Activated T-cell treated with anti-CD3 and anti-CD28 coated beads for 4 hours (primary cell): ENCODE measurements at regions not wholly inside any gene's neighbourhood (a gene's known extent, or its start where the extent isn't known, plus 50 kb on each side); places are given as distances from the start of the nearest gene placed in this dataset.
"Not testable (repeated sequence)": the region's sequence is repeated elsewhere in the genome, so short reads cannot be mapped to it uniquely, and the experiment has no call there.

Source experiments
- DNase-seq: peaks from one replicate; pipeline ENCODE4 v3.0.0-alpha.2; 2020

DNA sequence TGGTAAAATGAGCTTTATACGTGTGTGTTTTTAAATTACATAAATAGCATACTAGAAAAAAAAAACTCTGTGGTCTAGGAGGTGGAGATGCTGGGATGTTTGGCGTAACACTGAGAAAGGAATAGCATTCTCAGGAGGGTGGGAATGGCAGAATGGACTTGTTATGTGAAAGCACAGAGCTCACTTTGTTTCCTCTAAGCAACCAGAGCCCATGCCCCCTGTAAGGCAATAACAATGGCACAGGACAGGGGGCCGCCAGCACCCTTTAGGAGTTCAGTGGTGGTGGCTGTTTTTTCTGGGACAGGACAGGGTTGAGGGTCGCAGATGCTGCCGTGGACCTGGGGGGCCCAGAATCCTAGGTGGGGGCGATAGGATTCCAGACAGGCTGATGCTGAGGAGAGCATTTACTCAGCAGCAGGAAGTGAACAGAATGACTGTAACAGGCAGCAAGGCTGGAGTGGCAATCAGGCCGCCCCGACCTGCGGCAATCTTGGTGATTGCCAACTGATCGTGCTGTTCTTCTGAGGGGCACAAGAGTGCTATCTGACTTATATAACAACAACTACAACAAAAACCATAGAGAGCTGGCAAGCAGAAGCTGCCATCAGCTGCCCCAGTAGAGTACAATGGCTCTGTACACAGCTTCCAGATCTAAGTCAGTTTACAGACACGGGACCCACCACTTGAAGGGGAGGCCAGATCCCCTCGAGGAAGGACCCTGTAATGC is 160.4 kb downstream of the UACA start:
- no peak for DNase-seq

DNA sequence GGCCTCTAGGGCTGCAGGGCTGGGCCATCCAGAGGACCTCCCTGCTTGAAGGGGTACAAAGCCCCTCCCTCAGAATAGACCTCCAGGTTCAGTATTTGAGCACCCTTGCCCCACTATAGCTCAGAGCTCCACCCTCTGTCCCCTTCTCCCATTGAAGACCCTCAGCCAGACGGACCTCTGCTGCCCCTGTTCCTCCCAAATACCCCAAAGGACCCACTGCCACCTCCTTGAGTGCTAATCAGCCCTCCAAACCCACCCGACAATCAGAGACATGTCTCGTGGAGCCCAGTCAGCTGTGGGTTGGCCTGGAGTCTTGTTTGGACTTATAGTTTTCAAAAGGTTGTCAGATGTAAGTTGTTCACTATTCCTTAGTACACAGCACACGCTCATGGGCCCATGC is 161.1 kb downstream of the UACA start:
- no peak for DNase-seq

DNA sequence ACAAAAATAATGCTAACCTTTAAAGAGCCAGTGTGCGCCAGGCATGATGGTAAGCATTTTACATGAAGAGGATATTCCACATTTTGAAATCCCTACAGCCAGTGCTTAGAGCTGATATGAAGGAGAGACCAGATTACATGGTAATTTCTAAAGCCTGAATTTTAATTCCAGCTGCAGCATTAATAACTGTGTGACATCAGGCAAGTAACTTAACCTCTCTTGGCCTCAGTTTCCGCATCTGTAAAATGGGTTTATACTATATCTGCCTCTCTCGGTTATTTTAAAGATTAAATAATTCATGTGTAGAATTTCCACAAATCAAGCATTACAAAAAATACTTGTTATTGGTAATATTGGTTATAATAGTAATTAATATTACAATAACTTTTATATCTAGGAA is 165.4 kb downstream of the UACA start:
- no peak for DNase-seq

DNA sequence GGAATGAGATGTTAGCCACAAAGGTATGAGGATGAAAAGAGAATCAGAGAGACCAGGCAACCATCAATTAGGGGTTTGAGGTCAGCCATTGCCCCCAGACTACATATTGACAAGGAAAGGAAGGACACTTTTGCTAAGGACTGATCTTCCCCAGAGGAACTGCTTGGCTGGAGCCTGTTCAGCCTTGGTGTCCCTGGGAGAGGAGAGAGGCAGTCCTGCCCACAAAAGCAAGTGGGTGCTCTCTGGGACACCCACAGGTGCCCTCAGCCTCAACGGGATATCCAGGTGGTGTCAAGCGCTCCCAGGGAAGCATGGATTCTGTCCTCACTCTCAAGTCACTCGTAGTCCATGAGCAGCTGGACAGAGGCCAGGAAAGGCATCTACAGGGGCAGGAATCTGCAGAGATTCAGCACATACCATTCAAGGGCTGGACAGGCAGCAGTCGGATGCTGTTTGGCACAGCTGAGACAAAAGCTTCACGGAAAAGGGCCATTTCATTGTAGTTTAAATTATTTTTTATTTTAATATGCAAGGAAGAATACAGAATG is 166.2 kb downstream of the UACA start:
- DNase-seq: no peak

DNA sequence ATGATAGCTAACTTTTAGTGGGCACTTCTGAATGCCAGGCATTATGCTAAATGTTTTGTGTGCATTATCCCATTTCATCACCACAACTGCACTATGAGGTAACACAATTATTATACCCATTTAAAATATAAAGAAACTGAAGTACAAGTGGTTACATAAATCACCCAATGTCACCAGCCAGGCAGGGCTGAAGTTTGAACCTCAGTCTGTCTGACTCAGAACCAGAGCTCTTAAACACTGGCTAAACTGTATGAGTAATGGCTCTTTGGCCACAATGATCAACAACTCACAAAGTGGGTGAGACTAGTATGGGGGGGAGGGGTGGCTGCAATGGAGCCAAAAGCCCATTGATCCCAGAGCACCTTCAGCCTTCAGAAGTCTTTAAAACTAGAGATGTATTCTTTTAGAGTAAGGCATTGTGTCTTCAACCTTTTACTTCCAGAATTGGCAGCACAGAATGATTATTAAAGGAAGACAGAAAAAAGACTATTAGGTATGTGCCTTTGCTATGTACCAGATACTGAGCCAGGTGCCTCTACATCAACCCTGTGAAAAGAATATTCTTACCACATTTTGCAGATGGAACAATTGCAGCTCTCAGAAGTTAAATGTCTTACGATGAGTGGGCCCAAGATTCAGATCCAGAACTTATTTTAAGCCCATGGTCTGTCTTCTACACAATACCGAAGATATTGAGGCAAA is 166.9 kb downstream of the UACA start:
- no peak for DNase-seq

DNA sequence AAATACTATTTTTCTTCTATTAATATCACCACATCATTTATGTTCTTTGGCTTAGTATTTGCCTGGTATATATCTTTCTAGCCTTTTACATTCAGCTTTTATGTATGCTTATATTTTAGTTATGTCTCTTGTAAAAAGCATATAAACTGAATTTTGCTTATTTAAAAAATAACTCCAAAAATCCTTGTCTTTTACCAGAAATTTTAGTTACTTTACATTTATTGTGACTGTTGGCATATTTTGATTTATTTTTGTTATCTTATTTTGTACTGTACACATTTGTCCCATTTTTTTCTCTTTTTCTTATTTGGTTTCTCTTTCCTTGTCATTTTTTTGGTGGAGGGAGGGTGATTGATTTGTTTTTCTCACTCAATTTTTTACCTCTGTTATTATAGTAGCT is 169.6 kb downstream of the UACA start:
- DNase-seq: no peak

DNA sequence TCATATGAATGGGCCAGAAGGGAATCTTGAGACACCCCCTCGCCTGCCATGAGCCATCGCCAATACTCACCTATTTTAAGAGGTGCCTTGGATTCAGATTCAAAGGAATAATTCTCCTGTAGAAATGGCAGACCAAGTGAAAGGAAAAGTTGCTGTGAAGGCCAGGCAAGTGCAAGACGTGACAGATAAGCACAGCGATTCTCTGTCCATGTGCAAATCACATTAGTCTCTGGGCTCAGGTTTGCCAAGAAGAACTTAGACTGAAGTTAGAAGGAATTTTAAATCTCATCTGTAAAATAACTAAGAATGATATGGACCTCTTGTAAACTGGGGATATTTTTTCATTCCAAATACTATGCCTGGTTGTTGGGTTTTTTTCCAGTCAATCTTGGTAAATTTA is 173.6 kb downstream of the UACA start:
- no peak for DNase-seq

DNA sequence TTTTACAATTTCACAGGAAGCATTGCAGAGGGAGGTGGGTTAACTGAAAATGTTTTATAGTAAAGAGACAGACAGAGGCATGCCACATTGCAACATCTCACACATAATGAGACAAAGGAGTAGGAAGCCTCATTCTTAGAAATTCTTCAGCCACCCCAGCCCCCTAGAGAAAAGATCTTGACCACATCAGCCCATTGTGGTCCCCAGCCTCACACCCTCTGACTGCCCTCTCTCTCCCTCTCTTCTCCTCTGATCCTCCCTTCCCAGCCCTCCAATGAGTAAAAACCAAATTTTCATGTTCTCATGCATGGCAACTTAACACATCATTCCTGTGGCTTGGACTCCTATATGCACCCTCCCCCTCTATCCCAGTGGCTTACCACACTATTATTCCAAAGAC is 174.1 kb downstream of the UACA start:
- DNase-seq: no peak

DNA sequence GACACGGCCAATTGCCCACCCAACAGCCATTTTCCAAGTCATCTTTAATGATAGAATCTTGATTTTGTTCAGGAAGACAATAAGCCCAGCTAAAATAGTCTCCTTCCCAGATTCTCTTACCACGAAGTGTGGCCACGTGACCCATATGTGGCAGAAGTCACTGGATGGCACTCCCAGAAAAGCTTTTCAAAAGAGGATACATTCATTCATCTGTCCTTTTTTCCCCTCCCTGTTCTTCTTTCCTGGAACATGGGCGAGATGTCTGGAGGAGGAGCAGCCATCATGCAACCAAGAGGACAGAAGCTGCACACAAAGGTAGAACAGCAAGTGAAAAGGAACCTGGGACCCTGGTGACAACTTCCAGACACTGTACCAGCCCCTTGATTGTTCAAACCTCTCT is 174.7 kb downstream of the UACA start:
- no peak for DNase-seq

DNA sequence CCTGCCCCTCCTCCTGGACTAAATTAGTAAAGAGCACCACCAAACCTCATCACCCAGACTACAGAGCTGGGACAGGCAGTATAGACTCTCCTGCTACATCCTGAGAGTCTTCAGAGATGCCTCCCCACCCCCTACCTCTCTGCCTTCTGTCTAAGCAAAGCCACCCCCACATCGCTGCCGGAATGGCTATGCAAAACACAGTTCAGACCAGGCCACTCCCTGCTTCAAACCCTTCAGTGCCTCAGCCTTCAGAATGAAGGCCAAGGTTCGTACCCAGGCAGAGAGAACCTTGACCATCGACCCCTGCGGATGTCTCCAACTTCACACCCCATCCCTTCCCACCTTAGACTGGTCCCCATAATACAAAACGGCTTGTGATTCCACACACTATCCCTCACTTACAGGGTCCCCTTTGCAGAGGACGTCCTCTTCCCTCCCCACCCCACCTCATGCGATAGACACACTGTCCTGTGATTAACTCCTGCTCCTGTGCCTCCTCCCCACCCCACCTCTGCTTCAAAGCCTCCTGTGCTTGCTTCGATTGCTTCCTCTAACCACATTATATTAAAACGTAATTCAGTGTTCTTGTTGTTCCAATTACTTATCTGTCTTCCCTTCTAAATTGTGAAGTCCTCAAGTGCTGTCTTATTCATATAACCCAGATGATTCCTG is 175.3 kb downstream of the UACA start:
- no peak for DNase-seq

DNA sequence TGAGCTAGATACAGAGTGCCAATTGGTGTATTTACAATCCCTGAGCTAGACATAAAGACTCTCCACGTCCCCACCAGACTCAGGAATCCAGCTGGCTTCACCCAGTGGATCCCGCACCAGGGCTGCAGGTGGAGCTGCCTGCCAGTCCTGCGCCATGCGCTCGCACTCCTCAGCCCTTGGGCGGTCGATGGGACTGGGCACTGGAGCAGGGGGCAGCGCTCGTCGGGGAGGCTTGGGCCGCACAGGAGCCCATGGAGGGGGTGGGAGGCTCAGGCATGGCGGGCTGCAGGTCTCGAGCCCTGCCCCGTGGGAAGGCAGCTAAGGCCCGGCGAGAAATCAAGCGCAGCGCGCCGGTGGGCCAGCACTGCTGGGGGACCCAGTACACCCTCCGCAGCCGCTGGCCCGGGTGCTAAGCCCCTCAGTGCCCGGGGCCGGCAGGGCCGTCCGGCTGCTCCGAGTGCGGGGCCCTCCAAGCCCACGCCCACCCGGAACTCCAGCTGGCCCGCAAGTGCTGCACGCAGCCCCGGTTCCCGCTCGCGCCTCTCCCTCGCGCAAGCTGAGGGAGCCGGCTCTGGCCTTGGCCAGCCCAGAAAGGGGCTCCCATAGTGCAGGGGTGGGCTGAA is 176.2 kb downstream of the UACA start:
- DNase-seq: not testable (repeated sequence)

DNA sequence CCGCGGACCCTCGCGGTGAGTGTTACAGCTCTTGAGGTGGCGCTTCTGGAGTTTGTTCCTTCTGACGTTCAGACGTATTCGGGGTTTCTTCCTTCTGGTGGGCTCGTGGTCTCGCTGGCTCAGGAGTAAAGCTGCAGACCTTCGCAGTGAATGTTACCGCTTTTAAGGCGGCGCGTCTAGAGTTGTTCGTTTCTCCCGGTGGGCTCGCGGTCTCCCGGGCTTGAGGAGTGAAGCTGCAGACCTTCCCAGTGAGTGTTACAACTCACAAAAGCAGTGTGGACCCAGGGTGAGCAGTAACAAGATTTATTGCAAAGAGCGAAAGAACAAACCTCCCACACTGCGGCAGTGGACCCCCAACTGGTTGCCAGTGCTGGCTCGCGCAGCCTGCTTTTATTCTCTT is 177.1 kb downstream of the UACA start:
- DNase-seq: no peak

DNA sequence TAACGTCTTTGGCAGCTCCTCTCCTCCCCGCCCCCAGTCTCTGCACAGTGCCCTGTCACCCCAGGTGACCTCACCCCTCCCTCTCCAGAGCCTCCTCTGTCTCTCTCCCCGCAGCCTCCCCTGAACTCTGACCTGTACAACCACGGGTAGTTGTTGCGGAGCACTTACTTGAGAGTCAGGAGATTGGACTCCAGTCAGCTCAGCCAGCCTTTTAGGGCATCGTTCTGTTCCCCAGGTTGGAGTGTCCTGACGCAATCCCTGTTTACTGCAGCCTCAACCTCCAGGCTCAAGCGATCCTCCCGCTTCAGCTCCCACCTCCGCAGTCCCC is 177.7 kb downstream of the UACA start:
- DNase-seq: no peak

DNA sequence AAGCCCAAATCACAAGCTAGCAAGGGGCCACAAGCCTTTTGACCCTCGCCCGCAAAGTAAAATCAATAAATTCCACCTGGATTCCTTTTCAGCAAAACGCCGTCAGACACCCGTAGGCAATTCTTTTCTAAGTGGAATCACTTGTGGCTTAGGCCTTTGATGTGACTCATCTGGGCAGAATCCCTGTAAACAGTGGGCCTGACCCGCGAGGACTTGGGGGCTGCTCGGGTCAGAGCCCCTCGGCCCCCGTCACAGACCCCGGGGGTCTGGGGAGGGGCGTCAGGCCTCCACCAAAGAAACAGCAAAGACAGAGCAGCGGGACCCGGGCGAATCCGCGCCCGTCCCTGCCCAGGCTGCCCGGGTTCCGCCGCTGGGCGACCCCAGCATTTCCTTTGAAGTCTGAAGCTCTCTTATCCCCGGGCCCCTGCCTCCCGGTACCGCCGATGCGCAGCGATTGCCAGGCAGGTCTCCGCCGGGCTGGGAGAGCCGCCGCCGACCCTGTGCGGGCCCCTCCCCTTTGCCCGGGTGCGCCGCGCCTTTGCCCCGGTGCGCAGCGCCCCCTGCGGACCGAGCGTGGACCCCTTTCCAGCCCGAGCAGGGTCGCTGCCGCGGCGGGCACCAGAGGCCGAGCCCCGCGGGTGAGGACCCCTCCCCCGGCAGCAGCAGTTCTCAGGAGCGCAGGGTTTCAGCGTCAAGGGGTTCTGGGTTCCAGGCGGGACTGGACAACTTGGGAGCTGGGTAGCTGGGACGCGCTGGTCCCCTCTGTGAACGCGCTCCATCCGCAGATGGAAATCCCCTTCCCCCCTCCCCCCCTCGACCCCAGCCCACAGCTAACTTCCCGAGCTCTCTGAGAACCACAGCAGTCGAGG is 178.3 kb downstream of the UACA start:
- peak; percentile 39 for DNase-seq

DNA sequence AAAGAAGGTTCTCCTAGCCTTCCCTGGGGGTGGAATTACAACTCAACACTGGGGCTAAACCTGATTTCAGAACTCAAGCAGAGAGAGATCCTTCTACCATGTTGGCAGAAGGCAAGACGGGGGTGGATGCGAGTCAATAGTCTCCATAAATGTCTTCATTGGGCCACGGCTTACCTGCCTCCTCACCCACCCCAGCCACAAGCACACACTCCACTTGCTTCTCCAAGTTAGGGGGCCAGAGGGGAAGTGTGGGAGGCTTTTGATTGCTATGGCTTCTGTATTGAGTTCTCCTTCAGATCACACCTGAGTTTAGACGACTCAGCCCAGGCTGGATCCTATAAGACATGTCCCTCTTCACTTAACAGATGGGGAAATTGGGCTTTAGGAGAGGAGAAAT is 178.9 kb downstream of the UACA start:
- no peak for DNase-seq

DNA sequence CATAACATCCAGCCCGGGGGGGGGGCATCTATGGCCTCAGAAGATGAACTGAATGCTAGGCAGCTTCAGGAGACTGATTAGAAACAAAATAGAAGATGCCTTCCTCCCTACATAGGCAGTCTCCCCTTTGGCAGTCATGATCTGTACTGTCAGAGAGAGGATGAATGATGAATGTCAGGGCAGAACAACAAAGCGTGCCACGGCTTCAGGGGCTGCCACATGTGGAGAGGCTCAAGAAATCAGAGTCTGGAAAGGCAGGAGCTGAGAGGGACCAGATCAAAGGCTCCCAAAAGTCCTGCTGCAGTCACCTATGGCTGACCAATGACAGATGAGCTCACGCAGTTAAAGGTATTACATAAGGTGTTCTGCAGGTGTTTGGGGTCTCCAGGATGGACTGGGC is 180.4 kb downstream of the UACA start:
- DNase-seq: no peak

DNA sequence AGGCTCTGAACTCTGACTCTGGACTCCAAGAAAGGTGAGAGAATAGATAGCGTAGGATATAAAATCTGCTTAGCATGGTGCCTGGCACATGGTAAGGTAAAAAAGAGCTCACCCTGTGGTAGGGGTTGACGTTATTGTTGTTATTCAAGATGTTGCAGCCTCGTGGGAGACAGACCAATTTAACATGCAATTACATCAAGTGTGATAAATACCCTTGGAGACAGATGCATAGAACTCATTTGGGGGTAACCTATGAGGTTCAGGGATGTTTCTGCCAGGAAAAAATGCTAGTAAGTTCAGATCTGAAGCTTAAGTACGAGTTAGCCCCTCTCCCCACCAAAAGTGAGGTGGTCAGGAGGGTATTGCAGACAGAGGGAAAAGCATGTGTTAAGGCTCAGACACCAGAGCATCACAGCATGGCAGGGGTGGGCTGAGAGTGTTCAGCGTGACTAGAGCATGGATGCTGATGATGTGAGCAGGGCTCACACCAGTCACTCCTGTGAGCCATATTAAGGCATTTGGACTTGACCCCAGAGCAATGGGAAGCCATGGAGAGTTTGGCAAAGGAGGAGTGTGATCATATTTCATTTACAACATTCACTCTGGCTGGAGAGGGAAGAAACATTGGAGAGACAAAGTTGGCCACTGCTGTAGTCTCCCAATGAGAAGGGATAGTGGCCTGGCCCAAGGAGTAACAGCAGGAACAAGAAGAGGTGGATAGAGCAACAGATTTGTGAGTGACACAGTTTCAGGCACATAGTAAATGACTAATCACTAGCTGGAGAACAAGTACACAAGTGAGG is 181.0 kb downstream of the UACA start:
- DNase-seq: no peak

DNA sequence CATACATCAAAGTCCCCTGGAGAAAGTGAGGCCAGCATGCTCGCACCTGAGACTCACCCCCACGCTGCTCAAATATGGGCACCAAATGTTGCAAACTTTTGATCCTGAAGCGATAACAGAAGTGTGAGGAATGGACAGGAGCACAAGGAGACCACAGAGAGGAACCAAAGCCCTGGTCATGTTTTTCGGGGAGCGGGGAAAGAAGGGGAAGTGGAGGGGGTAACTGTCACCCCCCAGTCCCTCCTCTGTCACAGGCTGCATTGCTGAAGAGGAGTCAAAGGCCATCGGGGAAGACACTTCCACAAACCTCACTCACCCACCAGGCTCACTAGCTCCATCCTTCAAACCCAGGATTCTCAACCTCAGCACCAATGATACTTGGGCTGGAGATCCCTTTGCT is 182.4 kb downstream of the UACA start:
- DNase-seq: no peak

DNA sequence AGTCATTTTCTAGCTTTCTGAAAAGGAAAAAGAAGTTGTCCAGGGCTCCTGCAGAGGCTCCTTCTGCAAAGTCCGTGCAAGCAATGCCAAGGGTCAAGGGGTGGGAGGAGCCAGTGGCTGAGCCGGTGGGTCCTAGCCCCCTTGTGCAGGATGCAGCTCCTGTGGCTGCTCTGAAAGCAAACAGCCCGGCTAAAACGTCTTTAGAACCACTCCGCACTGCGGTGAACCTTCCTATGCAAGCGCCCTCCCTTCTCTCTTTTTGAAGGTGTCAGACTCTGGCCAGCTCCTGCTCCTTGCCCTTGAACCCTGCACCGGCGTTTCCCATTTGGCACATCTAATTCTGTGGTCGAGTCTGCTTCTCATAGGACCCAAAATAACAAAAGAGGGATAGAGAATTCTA is 183.1 kb downstream of the UACA start:
- DNase-seq: no peak

DNA sequence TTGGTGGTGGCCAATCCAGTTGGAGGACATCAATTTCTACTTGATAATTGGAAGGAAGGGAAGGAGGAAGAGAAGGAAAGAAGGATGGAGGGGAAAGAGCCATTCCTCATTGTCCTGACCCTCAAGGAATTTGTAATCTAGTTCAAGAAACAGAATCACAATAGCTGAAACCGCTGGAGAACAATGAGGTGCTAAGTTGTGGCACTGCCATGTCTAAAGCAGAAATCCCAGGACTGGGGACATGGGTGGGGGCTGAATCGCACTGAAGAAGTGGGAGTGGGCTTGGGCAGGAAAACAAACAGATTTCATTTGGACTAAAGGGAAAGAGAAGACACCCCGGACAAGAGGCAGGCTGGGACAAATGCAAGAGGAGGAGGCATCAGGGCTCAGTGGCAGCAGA is 183.6 kb downstream of the UACA start:
- DNase-seq: no peak

DNA sequence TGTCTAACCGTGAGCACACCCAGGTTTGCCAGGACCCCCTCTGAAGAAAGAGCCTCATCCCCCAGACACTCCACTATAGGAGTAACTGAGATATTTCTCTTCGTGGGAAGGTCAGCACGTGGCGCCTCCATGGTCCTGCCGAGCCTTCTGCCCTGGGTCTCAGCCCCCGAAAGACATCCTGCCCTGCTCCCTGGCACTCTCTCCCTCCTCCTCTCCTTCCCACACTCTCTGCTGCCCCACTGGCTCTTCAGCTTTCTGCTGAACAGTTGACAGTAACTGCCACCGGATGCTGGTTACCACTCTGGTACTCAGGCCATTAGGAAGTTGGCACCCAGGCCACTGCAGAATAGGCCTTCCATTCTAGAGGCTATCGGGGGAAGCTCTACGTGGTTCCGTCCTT is 185.2 kb downstream of the UACA start:
- DNase-seq: no peak

DNA sequence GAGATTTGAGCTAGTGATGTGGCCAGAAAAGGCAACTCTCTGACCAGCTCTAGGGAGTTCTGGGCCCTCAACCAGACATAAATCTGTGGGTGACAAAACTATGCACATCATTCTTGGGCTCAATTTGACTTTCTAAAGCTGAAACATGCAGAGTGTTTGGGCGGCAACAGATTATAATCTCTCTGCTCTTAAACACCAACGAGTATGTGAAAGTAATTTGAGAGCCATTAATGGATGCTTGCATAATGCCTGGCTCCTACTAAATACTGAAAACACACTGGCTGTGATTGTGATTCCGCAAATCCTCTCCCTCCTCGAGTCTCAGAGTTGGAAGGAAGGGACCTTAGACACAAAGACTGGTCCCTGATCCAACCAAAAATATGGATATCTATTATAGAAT is 186.7 kb downstream of the UACA start:
- DNase-seq: no peak
